ENCODE measurements at regions not wholly inside any gene's neighbourhood (a gene's known extent, or its start where the extent isn't known, plus 50 kb on each side); places are given as distances from the start of the nearest gene placed in this dataset.

GRCh38 chr7:94082126-94082525 is 78.0 kb upstream of the BET1 start (continued):
- TF ChIP-seq SP1 (IDR thresholded peaks at IDR 0.05; ENCODE audit: low read depth, low read length), result no peak
- TF ChIP-seq YY1 (IDR thresholded peaks at IDR 0.05; ENCODE audit: low read depth, low read length), result no peak
- TF ChIP-seq, protein P1, sequence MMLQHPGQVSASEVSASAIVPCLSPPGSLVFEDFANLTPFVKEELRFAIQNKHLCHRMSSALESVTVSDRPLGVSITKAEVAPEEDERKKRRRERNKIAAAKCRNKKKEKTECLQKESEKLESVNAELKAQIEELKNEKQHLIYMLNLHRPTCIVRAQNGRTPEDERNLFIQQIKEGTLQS (IDR thresholded peaks at IDR 0.05; ENCODE audit: insufficient read depth, low read depth, low read length), result no peak

Data from H1 (cell line).